HG03095 (cell line): ENCODE measurements at regions not wholly inside any gene's neighbourhood (a gene's known extent, or its start where the extent isn't known, plus 50 kb on each side); places are given as distances from the start of the nearest gene placed in this dataset.
"Not testable (repeated sequence)": the region's sequence is repeated elsewhere in the genome, so short reads cannot be mapped to it uniquely, and the experiment has no call there.

Experiments
- ATAC-seq: cut with Tn5 transposase; IDR thresholded peaks from one replicate; pipeline ENCODE4 v1.9.1; 2021; ENCODE audit warnings: moderate library complexity; ENCODE audit not compliant: unreplicated experiment

- no peak for ATAC-seq
Observed at GRCh38 chr10:109126016-109126415, 797.3 kb downstream of the XPNPEP1 start.

GRCh38 chr10:109115179-109115578 lies 808.1 kb downstream of the XPNPEP1 start:
- ATAC-seq, result no peak

GRCh38 chr10:109114579-109114978 lies 808.7 kb downstream of the XPNPEP1 start:
- ATAC-seq, result no peak

DNA sequence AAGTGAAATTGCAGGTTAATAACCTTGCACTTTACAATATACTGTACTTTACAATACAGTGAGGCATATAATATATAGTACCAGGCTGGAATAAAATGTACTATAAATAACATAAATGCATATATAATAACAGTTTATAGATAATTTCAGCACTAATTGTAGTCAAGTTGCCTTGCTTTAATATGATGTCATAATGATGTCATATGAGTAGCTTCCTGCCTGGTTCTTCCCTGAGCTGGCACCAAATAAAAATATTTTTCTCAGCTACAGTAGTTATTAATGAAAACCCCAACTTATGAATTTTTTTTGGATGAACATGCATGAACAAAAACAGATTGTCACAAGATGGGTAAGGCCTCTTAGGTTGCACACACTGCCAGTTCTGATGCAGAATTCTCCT lies 816.7 kb downstream of the XPNPEP1 start:
- ATAC-seq, result no peak

GRCh38 chr10:109105725-109106124 lies 817.6 kb downstream of the XPNPEP1 start:
- no peak for ATAC-seq

- ATAC-seq, result no peak
Observed at GRCh38 chr10:109104806-109105205, 818.5 kb downstream of the XPNPEP1 start.

GRCh38 chr10:109103278-109103677 lies 820.0 kb downstream of the XPNPEP1 start:
- ATAC-seq, result no peak

- ATAC-seq, result no peak
Observed at GRCh38 chr10:109089779-109090178, 833.5 kb downstream of the XPNPEP1 start.

DNA sequence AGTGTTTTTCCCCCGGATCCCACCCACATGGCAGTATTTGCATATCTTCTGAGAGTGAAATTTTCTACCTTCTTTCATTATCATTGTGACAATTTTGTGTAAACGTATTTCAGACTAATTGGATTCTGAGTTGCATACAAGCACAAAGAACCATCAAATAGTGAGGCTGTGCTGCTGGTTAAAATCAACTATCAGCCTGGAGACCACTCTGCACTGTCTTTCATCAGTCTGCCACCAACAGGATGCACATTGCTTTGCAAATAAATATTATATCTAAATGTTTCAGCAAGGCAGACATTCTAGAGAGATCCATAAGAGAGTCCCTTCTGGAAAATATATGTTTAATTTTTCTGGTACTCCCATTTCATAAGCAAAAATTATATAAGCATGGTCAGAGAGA lies 851.8 kb downstream of the XPNPEP1 start:
- ATAC-seq, result no peak

DNA sequence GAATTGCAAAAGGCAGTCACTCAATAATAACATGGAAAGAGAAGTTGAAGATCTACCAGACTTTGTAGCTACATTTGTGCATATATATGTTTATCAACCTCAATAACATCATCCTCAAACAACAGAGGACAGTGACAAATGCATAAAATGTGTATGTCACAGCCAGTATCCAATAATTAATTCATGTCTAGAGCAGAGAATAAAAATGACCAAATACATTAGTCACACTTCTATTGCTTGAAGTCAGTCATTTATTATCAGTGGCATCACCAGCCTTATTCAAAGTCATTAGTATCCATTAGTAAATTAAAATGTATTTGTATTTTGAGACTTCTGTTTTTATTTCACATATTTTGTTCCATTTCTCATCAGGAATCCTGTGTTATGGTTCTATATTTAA lies 852.8 kb downstream of the XPNPEP1 start:
- no peak for ATAC-seq

GRCh38 chr10:109067031-109067430 lies 856.3 kb downstream of the XPNPEP1 start:
- ATAC-seq, result no peak

GRCh38 chr10:109065821-109066220 lies 857.5 kb downstream of the XPNPEP1 start:
- no peak for ATAC-seq

GRCh38 chr10:109062371-109062770 lies 860.9 kb downstream of the XPNPEP1 start:
- no peak for ATAC-seq

DNA sequence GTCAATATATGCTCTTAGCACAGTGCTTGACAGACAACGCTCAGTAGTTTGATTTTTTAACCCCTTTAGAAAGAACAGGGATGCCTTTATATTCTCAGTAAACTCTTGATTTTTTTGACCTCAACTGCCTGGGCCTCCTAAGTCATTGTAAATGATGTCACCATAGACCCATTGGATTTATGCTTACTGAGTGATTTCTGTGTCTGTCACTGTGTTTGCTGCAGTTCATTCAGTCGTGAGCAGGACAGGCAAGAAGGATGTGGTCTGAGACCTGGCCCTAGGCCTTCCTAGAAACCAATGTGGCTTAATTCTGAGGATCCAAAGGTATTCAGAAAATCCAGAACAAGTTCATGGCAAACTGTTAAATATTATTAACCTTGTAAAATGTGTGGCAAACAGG lies 868.1 kb downstream of the XPNPEP1 start:
- no peak for ATAC-seq

DNA sequence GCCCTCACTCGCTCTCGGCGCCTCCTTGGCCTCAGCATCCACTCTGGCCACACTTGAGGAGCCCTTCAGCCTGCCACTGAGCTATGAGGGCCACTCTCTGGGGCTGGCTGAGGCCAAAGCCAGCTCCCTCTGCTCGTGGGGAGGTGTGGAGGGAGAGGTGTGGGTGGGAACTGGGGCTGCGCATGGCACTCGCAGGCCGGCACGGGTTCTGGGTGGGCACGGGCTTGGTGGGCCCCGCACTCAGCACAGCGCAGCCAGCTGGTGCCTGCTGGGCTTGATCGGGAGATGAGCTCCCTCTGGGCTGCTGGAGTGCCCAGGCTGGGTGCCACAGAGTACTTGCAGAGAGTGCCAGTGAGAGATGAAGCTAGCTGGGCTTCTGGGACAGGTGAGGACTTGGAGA lies 875.5 kb downstream of the XPNPEP1 start:
- no peak for ATAC-seq

DNA sequence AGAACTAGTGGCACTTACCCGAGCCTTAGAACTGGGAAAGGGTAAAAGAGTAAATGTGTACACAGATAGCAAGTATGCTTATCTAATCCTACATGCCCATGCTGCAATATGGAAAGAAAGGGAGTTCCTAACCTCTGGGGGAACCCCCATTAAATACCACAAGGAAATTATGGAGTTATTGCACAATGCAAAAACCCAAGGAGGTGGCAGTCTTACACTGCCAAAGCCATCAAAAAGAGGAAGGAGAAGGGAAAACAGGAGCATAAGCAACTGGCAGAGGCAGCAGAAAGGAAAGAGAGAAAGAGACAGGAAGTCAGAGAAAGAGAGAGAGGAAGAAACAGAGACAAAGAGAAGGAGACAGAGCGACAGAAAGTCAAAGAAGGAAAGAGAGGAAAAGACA lies 876.9 kb downstream of the XPNPEP1 start:
- not testable (repeated sequence) for ATAC-seq

DNA sequence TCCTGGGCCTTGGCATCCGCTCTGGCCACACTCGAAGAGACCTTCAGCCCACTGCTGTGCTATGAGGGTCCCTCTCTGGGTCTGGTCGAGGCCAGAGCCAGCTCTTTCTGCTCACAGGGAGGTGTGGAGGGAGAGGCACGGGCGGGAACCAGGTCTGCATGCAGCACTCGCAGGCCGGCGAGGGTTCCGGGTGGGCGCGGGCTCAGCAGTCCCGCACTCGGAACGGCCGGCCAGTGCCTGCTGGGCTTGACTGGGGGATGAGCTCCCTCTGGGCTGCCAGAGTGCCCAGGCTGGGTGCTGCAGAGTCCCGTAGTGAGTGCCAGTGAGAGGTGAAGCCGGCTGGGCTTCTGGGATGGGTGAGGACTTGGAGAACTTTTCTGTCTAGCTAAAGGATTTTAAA lies 882.7 kb downstream of the XPNPEP1 start:
- ATAC-seq, result no peak

GRCh38 chr10:109037978-109038377 lies 885.3 kb downstream of the XPNPEP1 start:
- no peak for ATAC-seq

GRCh38 chr10:109030581-109031210 lies 892.6 kb downstream of the XPNPEP1 start:
- ATAC-seq, result no peak

GRCh38 chr10:109029870-109030269 lies 893.4 kb downstream of the XPNPEP1 start:
- ATAC-seq, result no peak

DNA sequence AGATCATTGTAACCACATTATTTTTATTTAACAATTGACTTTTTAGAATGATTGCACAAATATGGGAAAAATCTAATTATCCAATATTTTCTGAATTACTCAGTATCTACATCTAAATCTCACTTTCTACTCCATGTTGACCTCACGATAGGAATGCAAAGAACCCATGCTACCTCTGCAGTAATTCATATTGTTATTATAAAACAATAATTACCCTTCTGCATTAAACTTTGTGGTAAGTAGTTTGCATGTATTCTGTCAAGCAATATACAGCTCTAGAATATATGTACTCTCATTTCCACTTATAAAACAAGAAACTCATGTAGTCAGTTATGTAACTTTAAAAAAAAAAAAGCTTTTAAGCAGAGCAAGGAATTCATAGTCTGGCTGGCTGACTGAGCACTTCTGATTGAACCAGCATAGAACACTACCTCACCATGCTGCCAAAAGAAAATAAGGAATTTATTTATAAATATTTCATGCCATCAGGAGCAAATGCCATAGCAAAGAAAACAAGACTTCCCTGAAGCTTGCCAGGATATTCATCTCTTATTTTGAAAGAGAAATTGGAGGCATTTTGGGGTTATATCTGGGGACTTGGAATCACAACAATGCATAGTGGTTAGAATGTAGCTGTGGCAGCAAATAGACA lies 895.7 kb downstream of the XPNPEP1 start:
- no peak for ATAC-seq

DNA sequence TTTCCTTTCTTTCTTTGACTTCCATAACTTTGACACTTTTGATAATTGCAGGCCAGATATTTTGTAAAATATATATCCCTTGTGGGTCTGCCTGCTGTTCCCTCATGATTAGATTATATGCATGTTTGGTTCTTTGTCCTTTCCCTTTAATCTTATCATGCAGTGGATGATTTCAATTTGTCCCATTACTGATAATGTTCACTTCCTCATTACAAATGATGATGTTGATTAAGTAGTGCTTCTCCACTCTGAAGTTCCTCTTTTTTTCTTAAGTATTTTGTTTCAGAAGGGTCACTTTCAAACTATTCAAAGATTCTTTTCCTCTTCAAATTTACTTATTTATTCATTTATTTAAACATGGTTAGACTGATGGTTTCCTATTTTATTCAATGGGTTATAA lies 898.1 kb downstream of the XPNPEP1 start:
- no peak for ATAC-seq
